NCI-H2029 (cell line): ENCODE measurements at regions not wholly inside any gene's neighbourhood (a gene's known extent, or its start where the extent isn't known, plus 50 kb on each side); places are given as distances from the start of the nearest gene placed in this dataset.

ENCODE experiments used
- DNase-seq: peaks from one replicate; lab custom pipeline; 2025; lab: John Stamatoyannopoulos, UW

GRCh38 chr3:162421721-162422120 lies 925.1 kb downstream of the OTOL1 start:
- DNase-seq: no peak

- no peak for DNase-seq
Measured at GRCh38 chr3:162428192-162428591, 931.6 kb downstream of the OTOL1 start.

GRCh38 chr3:162435750-162436149 lies 939.1 kb downstream of the OTOL1 start:
- DNase-seq: no peak

GRCh38 chr3:162436826-162437225 lies 940.2 kb downstream of the OTOL1 start:
- DNase-seq: no peak

- DNase-seq: no peak
Measured at GRCh38 chr3:162437480-162437879, 940.9 kb downstream of the OTOL1 start.

GRCh38 chr3:162441716-162442115 lies 945.1 kb downstream of the OTOL1 start:
- DNase-seq: no peak

GRCh38 chr3:162443376-162443775 lies 946.8 kb downstream of the OTOL1 start:
- no peak for DNase-seq

GRCh38 chr3:162468791-162469190 lies 972.2 kb downstream of the OTOL1 start:
- no peak for DNase-seq

- DNase-seq: no peak
Measured at GRCh38 chr3:162487138-162487537, 990.5 kb downstream of the OTOL1 start.

GRCh38 chr3:162489853-162490252 lies 993.2 kb downstream of the OTOL1 start:
- no peak for DNase-seq

GRCh38 chr3:162491952-162492351 lies 995.3 kb downstream of the OTOL1 start:
- no peak for DNase-seq

- no peak for DNase-seq
Measured at GRCh38 chr3:162492446-162493081, 996.0 kb downstream of the OTOL1 start.

- DNase-seq: no peak
Measured at GRCh38 chr3:162498626-162499025, 1002.0 kb downstream of the OTOL1 start.

- DNase-seq: no peak
Measured at GRCh38 chr3:162507397-162507796, 1010.8 kb downstream of the OTOL1 start.

GRCh38 chr3:162512488-162512887 lies 1015.9 kb downstream of the OTOL1 start:
- no peak for DNase-seq

GRCh38 chr3:162517110-162517509 lies 1020.5 kb downstream of the OTOL1 start:
- no peak for DNase-seq

GRCh38 chr3:162521669-162522068 lies 1025.1 kb downstream of the OTOL1 start:
- no peak for DNase-seq

GRCh38 chr3:162525066-162525742 lies 1028.6 kb downstream of the OTOL1 start:
- DNase-seq: no peak

GRCh38 chr3:162525771-162526170 lies 1029.2 kb downstream of the OTOL1 start:
- no peak for DNase-seq

- no peak for DNase-seq
Measured at GRCh38 chr3:162534431-162534830, 1037.8 kb downstream of the OTOL1 start.

- DNase-seq: no peak
Measured at GRCh38 chr3:162538491-162538890, 1041.9 kb downstream of the OTOL1 start.

- no peak for DNase-seq
Measured at GRCh38 chr3:162538906-162539305, 1042.3 kb downstream of the OTOL1 start.

GRCh38 chr3:162540421-162540820 lies 1043.8 kb downstream of the OTOL1 start:
- DNase-seq: no peak

GRCh38 chr3:162541923-162542322 lies 1045.3 kb downstream of the OTOL1 start:
- DNase-seq: no peak
